ENCODE measurements at regions not wholly inside any gene's neighbourhood (a gene's known extent, or its start where the extent isn't known, plus 50 kb on each side); places are given as distances from the start of the nearest gene placed in this dataset.
A peak's percentile ranks its signal among the peaks of the same experiment; 100 is the strongest.

- ATAC-seq: no peak
These were observed 184.4 kb downstream of the PLK2 start for GRCh38 chr5:58275516-58275915.

DNA sequence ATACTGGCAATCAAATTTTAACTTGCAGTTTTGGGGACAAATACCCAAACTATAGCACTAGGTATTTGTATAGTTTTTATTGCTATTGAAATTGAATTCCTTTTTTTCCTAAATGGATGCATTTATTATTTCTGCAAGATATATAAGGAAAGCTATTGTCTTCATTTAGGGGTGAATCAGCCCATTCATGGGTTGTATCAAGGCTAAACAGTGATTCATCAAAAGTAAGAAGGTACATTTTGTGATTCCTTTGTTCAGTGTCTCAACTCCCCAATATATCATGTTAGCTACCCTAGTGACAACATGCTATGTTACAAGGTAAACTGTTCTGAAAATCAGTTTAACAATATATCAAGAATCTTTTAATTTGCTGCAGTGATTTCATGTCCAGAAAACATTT lies 185.7 kb downstream of the PLK2 start:
- peak; percentile 45; the same call in 1 of the 2 replicates for ATAC-seq

More at GRCh38 chr5:58275516-58275915, 184.4 kb downstream of the PLK2 start:
- H3K4me3 ChIP-seq (ENCODE audit: low read length): no peak overlapping the region
- POLR2A ChIA-PET (ENCODE audit: unreplicated experiment): no interaction called here
- H3K36me3 ChIP-seq (ENCODE audit: low read depth, low read length): no peaks in the 10 kb centered on the region
- H3K9me2 ChIP-seq (replicated peaks; ENCODE audit: low read length): no peaks in the 10 kb centered on the region
- CTCF ChIA-PET: no interaction called here
- no peak for TF ChIP-seq EZH2phosphoT487 (IDR thresholded peaks at IDR 0.05; ENCODE audit: borderline replicate concordance, low read length)
- no peak for TF ChIP-seq EZH2 (IDR thresholded peaks at IDR 0.05; ENCODE audit: low read length, unreplicated experiment)
- TF ChIP-seq CTCF (conservative IDR thresholded peaks at IDR 0.05; ENCODE audit: low read depth, low read length): no peak
- H4K20me1 ChIP-seq (ENCODE audit: low read length): no peaks in the 10 kb centered on the region
- peaks cover 8% of the 10 kb centered on the region; the same call in 1 of the 2 replicates for H3K4me1 ChIP-seq (ENCODE audit: insufficient read depth, low read length)
- H3K27ac ChIP-seq (ENCODE audit: low read length): no peak overlapping the region
- no peak overlapping the region for H2AFZ ChIP-seq (ENCODE audit: low read length)
- DNase-seq: no peak
- H3K4me2 ChIP-seq (ENCODE audit: low read length): no peak overlapping the region
- H3K79me2 ChIP-seq (ENCODE audit: low read length): no peaks in the 10 kb centered on the region
- no peaks in the 10 kb centered on the region for H3K27me3 ChIP-seq (ENCODE audit: low read length)
- intact Hi-C loops (cut with micrococcal nuclease): no loop called here
- H3K9me3 ChIP-seq (ENCODE audit: low read length): no peaks in the 10 kb centered on the region
- no TSS peak for BruUV-seq (replicated peaks)
- no peaks in the 10 kb centered on the region for H3F3A ChIP-seq (ENCODE audit: low read length, unreplicated experiment)
- no peak overlapping the region for H3K9ac ChIP-seq (ENCODE audit: low read length)

More for the DNA sequence above, 185.7 kb downstream of the PLK2 start:
- DNase-seq: peak; percentile 15
- Histone ChIP-seq H3K9me3 (ENCODE audit: low read length) (no peaks in the 10 kb centered on the region), H3F3A (ENCODE audit: low read length, unreplicated experiment) (no peaks in the 10 kb centered on the region), H3K36me3 (ENCODE audit: low read depth, low read length) (no peaks in the 10 kb centered on the region), H3K9ac (ENCODE audit: low read length) (no peak overlapping the region), H3K27me3 (ENCODE audit: low read length) (no peaks in the 10 kb centered on the region), H3K9me2 (replicated peaks; ENCODE audit: low read length) (no peaks in the 10 kb centered on the region), H2AFZ (ENCODE audit: low read length) (no peak overlapping the region), H3K79me2 (ENCODE audit: low read length) (no peaks in the 10 kb centered on the region), H4K20me1 (ENCODE audit: low read length) (no peaks in the 10 kb centered on the region), H3K4me2 (ENCODE audit: low read length) (no peak overlapping the region), H3K27ac (ENCODE audit: low read length) (no peak overlapping the region), H3K4me1 (ENCODE audit: insufficient read depth, low read length) (peaks cover 8% of the 10 kb centered on the region; the same call in 1 of the 2 replicates), H3K4me3 (ENCODE audit: low read length) (no peak overlapping the region)
- intact Hi-C loops (cut with micrococcal nuclease): no loop called here
- BruUV-seq (replicated peaks): no TSS peak
- POLR2A ChIA-PET (ENCODE audit: unreplicated experiment): no interaction called here
- TF ChIP-seq EZH2phosphoT487 (IDR thresholded peaks at IDR 0.05; ENCODE audit: borderline replicate concordance, low read length) (no peak), EZH2 (IDR thresholded peaks at IDR 0.05; ENCODE audit: low read length, unreplicated experiment) (no peak), CTCF (conservative IDR thresholded peaks at IDR 0.05; ENCODE audit: low read depth, low read length) (no peak)
- CTCF ChIA-PET: no interaction called here

Measured in PC-3 (cell line).